ENCODE measurements at regions not wholly inside any gene's neighbourhood (a gene's known extent, or its start where the extent isn't known, plus 50 kb on each side); places are given as distances from the start of the nearest gene placed in this dataset.
"Not testable (repeated sequence)": the region's sequence is repeated elsewhere in the genome, so short reads cannot be mapped to it uniquely, and the experiment has no call there.

DNA sequence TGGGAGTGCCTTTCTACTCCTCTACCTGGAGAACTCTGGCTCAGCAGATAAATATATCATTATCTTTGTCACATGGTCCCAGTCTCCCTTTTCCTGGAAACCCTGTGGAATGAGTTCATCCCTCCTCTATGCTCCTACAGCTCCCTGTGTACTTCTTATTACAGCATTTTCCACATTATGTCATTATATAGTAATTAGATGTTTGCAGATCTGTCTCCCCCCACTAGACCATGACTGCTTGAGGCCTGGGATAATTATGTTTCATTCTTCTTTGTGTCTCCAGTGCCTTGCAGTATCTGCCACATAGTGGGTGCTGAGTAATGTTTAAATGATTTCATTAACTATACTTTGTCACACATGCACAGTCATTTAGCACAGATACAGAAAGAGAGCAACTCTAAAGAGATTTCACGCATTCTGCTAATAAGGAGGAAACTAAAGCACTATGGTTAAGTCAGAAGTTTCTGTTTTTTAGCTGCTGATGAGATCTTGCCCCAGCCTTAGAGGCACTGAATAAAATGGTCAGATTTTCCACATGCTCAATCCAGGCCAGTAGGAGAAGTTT lies 66.1 kb upstream of the DIAPH3 start:
- 78 to 90% methylated on average over 1 of the region's 1 CpG for WGBS, 2 donors
- no peak overlapping the region for H3K27ac ChIP-seq
- no peaks in the 10 kb centered on the region for H3K36me3 ChIP-seq
- H3K4me1 ChIP-seq: no peaks in the 10 kb centered on the region
- no peaks in the 10 kb centered on the region for H3K9me3 ChIP-seq
- H3K4me3 ChIP-seq (replicated peaks in 1 of 3): no peak overlapping the region
- H3K27me3 ChIP-seq: no peaks in the 10 kb centered on the region
- no peak for DNase-seq
- no peak for TF ChIP-seq POLR2A (IDR thresholded peaks at IDR 0.05)
- TF ChIP-seq, protein P1, sequence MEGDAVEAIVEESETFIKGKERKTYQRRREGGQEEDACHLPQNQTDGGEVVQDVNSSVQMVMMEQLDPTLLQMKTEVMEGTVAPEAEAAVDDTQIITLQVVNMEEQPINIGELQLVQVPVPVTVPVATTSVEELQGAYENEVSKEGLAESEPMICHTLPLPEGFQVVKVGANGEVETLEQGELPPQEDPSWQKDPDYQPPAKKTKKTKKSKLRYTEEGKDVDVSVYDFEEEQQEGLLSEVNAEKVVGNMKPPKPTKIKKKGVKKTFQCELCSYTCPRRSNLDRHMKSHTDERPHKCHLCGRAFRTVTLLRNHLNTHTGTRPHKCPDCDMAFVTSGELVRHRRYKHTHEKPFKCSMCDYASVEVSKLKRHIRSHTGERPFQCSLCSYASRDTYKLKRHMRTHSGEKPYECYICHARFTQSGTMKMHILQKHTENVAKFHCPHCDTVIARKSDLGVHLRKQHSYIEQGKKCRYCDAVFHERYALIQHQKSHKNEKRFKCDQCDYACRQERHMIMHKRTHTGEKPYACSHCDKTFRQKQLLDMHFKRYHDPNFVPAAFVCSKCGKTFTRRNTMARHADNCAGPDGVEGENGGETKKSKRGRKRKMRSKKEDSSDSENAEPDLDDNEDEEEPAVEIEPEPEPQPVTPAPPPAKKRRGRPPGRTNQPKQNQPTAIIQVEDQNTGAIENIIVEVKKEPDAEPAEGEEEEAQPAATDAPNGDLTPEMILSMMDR (IDR thresholded peaks at IDR 0.05): no peak
- intact Hi-C loops (cut with DNase I): no loop called here

DNA sequence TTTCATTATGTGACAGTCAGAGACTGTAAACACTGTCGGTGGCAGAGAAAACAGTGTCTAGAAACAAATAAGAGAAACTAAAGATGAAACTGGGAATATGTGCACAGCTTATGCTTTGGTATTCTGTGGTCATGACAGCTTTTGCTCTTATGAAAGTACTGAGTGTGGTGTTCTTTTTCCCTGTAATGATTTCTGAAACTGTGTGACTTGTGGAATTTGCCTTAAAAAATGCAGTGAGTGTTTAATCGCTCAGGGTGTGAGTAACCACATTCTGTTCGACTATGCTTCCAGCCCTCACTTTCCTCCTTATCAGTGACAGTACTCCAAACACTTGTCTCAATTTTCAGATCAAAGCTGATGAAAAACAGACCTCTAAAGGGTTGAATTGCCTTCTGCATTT lies 66.9 kb upstream of the DIAPH3 start:
- H3K9me3 ChIP-seq: no peaks in the 10 kb centered on the region
- H3K36me3 ChIP-seq: no peaks in the 10 kb centered on the region
- no peak for TF ChIP-seq POLR2A (IDR thresholded peaks at IDR 0.05)
- TF ChIP-seq, protein P1 (IDR thresholded peaks at IDR 0.05): no peak
- intact Hi-C loops (cut with DNase I): no loop called here
- DNase-seq: no peak
- H3K4me1 ChIP-seq: no peaks in the 10 kb centered on the region
- no peaks in the 10 kb centered on the region for H3K27me3 ChIP-seq
- 26 to 28% methylated on average over 3 of the region's 3 CpGs for WGBS, 2 donors
- no peak overlapping the region for H3K4me3 ChIP-seq (replicated peaks in 1 of 3)
- H3K27ac ChIP-seq: no peak overlapping the region

DNA sequence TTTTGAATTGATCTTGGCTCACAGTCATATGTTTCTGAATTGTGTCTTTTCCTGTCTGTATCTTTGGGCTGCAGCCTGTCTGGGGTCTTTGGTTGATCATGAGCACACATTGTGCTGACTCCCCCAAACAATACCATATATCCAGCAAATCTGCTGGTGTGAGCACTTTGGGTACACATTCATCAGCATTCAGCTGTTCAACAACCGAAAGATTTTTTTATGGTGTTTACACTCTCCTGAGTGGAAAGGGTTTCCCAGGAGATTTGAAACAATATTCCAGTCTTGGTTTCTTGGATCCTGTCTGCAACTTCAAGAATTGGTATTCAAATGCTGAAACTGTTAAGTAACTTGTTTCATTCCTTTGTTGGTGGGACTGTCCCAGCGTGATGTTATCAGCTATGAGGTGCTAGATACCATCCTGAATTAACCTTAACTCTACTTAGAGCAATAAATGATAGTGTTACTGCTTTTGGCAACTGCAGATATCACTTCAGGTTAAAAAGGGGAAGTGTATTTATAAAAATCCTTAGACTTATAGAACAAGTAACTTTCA lies 78.4 kb upstream of the DIAPH3 start:
- Histone ChIP-seq H3K4me1 (no peaks in the 10 kb centered on the region), H3K4me3 (replicated peaks in 1 of 3) (no peak overlapping the region), H3K36me3 (no peaks in the 10 kb centered on the region), H3K27me3 (no peaks in the 10 kb centered on the region), H3K9me3 (no peaks in the 10 kb centered on the region), H3K27ac (no peak overlapping the region)
- WGBS, 2 donors: 32 to 46% methylated on average over 2 of the region's 2 CpGs
- TF ChIP-seq POLR2A (IDR thresholded peaks at IDR 0.05): no peak
- TF ChIP-seq, protein P1 (IDR thresholded peaks at IDR 0.05): no peak
- intact Hi-C loops (cut with DNase I): no loop called here
- DNase-seq: no peak

DNA sequence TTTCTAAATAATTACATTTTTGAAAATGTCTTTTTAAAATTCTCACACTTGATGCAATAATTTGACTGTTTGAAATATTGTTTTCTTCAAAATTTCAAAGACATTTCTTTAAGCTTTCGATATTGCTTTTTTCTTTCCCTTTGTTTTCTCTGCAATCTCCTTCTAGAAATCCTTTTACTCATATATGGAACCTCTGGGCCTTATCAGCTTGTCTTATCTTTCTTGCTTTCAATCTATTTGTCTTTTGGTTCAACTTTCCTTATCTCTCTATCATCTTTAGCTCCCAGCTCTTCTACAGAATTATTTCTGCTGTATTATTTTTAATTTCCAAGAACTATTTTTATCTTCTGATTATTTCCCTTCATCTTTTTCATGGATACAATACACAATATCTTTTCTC lies 80.7 kb upstream of the DIAPH3 start:
- no peaks in the 10 kb centered on the region for H3K9me3 ChIP-seq
- no peaks in the 10 kb centered on the region for H3K27me3 ChIP-seq
- no peak overlapping the region for H3K27ac ChIP-seq
- no peak overlapping the region for H3K4me3 ChIP-seq (replicated peaks in 1 of 3)
- intact Hi-C loops (cut with DNase I): no loop called here
- 80 to 85% methylated on average over 1 of the region's 1 CpG for WGBS, 2 donors
- no peaks in the 10 kb centered on the region for H3K36me3 ChIP-seq
- DNase-seq: no peak
- TF ChIP-seq, protein P1 (IDR thresholded peaks at IDR 0.05): no peak
- no peak for TF ChIP-seq POLR2A (IDR thresholded peaks at IDR 0.05)
- no peaks in the 10 kb centered on the region for H3K4me1 ChIP-seq

DNA sequence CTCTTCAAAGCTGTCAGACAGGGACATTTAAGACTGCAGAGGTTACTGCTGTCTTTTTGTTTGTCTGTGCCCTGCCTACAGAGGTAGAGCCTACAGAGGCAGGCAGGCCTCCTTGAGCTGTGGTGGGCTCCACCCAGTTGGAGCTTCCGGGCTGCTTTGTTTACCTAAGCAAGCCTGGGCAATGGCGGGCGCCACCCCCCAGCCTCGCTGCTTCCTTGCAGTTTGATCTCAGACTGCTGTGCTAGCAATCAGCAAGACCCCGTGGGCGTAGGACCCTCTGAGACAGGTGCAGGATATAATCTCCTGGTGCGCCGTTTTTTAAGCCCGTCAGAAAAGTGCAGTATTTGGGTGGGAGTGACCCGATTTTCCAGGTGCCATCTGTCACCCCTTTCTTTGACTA lies 87.7 kb upstream of the DIAPH3 start:
- intact Hi-C loops (cut with DNase I); H3K4me3 ChIP-seq (replicated peaks in 1 of 3); H3K36me3 ChIP-seq; H3K4me1 ChIP-seq; DNase-seq; H3K27ac ChIP-seq; H3K9me3 ChIP-seq; H3K27me3 ChIP-seq: not testable (repeated sequence)
- WGBS, 2 donors: 89 to 95% methylated on average over 9 to 10 of the region's 10 CpGs
